Neutrophil (primary cell): ENCODE measurements at regions not wholly inside any gene's neighbourhood (a gene's known extent, or its start where the extent isn't known, plus 50 kb on each side); places are given as distances from the start of the nearest gene placed in this dataset.

ENCODE experiments used
- H3K27ac ChIP-seq: fragments of 200-600 bp; sonication (generic); 2 replicates; pipeline ENCODE4 v1.5.1; 2016; ENCODE audit warnings: mild to moderate bottlenecking, moderate library complexity
- H3K27me3 ChIP-seq: fragments of 200-600 bp; sonication (generic); 2 replicates; pipeline ENCODE4 v1.6.0; 2016; ENCODE audit warnings: mild to moderate bottlenecking
- H3K36me3 ChIP-seq: fragments of 200-600 bp; sonication (generic); 2 replicates; pipeline ENCODE4 v1.5.1; 2017
- H3K4me1 ChIP-seq, 2 experiments: fragments of 200-600 bp in 1 of 2; sonication (generic) in 1 of 2; 1 replicate in 1 of 2; 2 replicates in 1 of 2; pipeline versions ENCODE4 v1.5.1 to v1.6.1; 2013 to 2016; ENCODE audit warnings: low read depth in 1 of 2, low read length in 1 of 2, mild to moderate bottlenecking in 1 of 2, moderate library complexity in 1 of 2; ENCODE audit not compliant: control insufficient read depth in 1 of 2, insufficient read depth in 1 of 2
- H3K4me3 ChIP-seq, 2 experiments: fragments of 200-600 bp in 1 of 2; sonication (generic) in 1 of 2; 1 replicate in 1 of 2; 2 replicates in 1 of 2; pipeline ENCODE4 v1.5.1; 2013 to 2016; ENCODE audit warnings: low read depth in 1 of 2, low read length in 1 of 2, mild to moderate bottlenecking in 1 of 2, moderate library complexity in 1 of 2
- H3K9me3 ChIP-seq: fragments of 200-600 bp; sonication (generic); 2 replicates; pipeline ENCODE4 v1.5.1; 2016
- TF ChIP-seq, protein P1 (sequence below): fragments of 200-600 bp; sonication (generic); IDR thresholded peaks from 2 replicates; pipeline ENCODE4 v1.5.1; 2016; ENCODE audit warnings: antibody characterized with exemption

DNA sequence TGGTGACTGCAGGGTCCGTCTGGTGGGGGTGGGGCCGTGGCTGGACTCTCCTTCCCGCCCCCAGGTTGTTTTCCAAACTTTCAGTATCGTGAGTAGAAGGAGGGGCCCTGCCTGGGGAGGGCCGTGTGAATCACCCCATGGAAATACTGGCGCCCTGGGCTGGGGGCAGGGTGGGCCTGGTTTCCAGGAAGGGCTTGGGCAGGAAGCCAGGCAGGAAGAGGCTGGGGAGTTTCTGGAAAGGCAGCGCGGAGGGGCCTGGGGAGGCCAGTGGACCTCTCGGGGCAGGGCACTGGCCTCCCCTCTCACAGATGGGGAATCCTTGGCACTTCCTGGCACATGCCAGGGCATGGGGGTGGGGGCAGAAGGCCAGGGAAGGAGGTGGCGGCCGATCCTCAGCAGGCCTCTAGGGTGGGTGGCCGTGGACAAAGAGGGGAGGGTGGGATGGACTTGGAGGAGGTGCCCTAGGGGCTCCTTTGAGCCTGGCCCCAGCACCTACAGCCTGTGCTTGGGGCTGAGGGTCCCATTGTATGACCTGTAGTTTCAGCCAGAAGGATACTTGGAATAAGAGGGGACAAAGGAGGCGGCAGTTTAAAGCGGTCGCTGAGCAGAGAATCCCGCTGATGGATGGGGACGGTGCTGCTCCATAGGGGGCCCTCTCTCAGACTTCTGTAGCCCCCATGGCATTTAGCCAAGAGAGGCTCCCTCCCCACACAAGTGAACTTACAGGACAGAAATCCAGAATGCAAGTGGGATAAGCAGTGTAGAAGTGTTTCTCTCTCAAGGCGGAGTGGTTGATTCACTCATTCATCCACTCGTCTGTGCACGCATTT lies 56.5 kb upstream of the GATA2 start:
- Histone ChIP-seq H3K4me1 (no peaks in the 10 kb centered on the region), H3K9me3 (no peaks in the 10 kb centered on the region), H3K27ac (no peak overlapping the region), H3K36me3 (no peaks in the 10 kb centered on the region), H3K27me3 (peaks cover 57% of the 10 kb centered on the region), H3K4me3 (no peak overlapping the region)
- TF ChIP-seq, protein P1, sequence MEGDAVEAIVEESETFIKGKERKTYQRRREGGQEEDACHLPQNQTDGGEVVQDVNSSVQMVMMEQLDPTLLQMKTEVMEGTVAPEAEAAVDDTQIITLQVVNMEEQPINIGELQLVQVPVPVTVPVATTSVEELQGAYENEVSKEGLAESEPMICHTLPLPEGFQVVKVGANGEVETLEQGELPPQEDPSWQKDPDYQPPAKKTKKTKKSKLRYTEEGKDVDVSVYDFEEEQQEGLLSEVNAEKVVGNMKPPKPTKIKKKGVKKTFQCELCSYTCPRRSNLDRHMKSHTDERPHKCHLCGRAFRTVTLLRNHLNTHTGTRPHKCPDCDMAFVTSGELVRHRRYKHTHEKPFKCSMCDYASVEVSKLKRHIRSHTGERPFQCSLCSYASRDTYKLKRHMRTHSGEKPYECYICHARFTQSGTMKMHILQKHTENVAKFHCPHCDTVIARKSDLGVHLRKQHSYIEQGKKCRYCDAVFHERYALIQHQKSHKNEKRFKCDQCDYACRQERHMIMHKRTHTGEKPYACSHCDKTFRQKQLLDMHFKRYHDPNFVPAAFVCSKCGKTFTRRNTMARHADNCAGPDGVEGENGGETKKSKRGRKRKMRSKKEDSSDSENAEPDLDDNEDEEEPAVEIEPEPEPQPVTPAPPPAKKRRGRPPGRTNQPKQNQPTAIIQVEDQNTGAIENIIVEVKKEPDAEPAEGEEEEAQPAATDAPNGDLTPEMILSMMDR = no peak

- TF ChIP-seq, protein P1 = no peak
- H3K27me3 ChIP-seq = peaks cover 48% of the 10 kb centered on the region
- no peaks in the 10 kb centered on the region for H3K9me3 ChIP-seq
- H3K27ac ChIP-seq = no peak overlapping the region
- H3K4me3 ChIP-seq = no peak overlapping the region
- no peaks in the 10 kb centered on the region for H3K36me3 ChIP-seq
- no peaks in the 10 kb centered on the region for H3K4me1 ChIP-seq
These were observed 55.7 kb upstream of the GATA2 start for GRCh38 chr3:128548426-128549282.

DNA sequence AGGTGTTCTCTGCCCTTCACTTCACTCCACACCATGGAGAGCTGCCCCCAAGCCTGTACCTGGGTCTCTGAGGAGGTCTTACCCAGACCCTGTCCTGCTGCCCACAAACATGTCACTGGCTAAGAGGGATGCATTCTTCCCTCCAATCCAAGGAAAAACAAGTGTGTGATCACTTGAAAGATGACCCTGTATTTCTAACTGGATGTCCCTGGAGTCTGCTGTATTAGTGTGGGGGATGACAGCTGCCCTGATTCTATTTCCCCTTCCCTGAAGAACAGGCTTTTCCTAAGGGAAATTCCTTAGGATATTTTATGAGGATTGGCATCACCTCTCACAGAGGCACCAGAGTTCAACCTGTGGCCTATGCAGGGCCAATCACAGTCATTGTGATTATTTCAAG lies 55.0 kb upstream of the GATA2 start:
- Histone ChIP-seq H3K4me1 (no peaks in the 10 kb centered on the region), H3K36me3 (no peaks in the 10 kb centered on the region), H3K9me3 (no peaks in the 10 kb centered on the region), H3K27me3 (peaks cover 43% of the 10 kb centered on the region), H3K4me3 (no peak overlapping the region), H3K27ac (no peak overlapping the region)
- TF ChIP-seq, protein P1 = no peak

- Histone ChIP-seq H3K4me1 (no peaks in the 10 kb centered on the region), H3K27ac (no peak overlapping the region), H3K4me3 (no peak overlapping the region), H3K27me3 (peaks cover 37% of the 10 kb centered on the region), H3K36me3 (no peaks in the 10 kb centered on the region), H3K9me3 (no peaks in the 10 kb centered on the region)
- TF ChIP-seq, protein P1 = no peak
These were observed 54.5 kb upstream of the GATA2 start for GRCh38 chr3:128547368-128547987.

- Histone ChIP-seq H3K27me3 (peaks cover 29% of the 10 kb centered on the region), H3K27ac (no peak overlapping the region), H3K4me3 (no peak overlapping the region), H3K9me3 (no peaks in the 10 kb centered on the region), H3K36me3 (no peaks in the 10 kb centered on the region), H3K4me1 (no peaks in the 10 kb centered on the region)
- TF ChIP-seq, protein P1 = no peak
These were observed 53.6 kb upstream of the GATA2 start for GRCh38 chr3:128546646-128547045.
